Kidney (tissue), 13 donors: ENCODE measurements at regions not wholly inside any gene's neighbourhood (a gene's known extent, or its start where the extent isn't known, plus 50 kb on each side); places are given as distances from the start of the nearest gene placed in this dataset.

Experiments
- DNase-seq, 5 donors: peaks; one replicate each; pipeline ENCODE4 v3.0.0-alpha.2; 2013 to 2020
- FAIRE-seq: peaks from 2 replicates; lab custom pipeline; 2012; peaks lifted over from hg19 to GRCh38; lab: Jason Lieb, UNC
- H3K27ac ChIP-seq, 2 donors: one replicate each; pipeline ENCODE4 v1.7.0; 2013; ENCODE audit warnings: low read depth in 2 of 2, low read length in 2 of 2, inconsistent platforms in 1 of 2
- H3K27me3 ChIP-seq: one replicate; pipeline ENCODE4 v1.7.1; 2013; ENCODE audit warnings: low read length, inconsistent platforms; ENCODE audit not compliant: control insufficient read depth, insufficient read depth
- H3K36me3 ChIP-seq, 3 donors: one replicate each; pipeline versions ENCODE4 v1.7.0 to v1.7.1; 2013; ENCODE audit warnings: low read length in 3 of 3, control low read depth in 1 of 3, inconsistent platforms in 1 of 3; ENCODE audit not compliant: insufficient read depth in 3 of 3, control insufficient read depth in 2 of 3
- H3K4me1 ChIP-seq, 3 donors: one replicate each; pipeline versions ENCODE4 v1.7.0 to v1.7.1; 2013; ENCODE audit warnings: low read length in 3 of 3, inconsistent platforms in 1 of 3, low read depth in 1 of 3; ENCODE audit not compliant: control insufficient read depth in 2 of 3, insufficient read depth in 2 of 3
- H3K4me3 ChIP-seq, 3 donors: one replicate each; pipeline versions ENCODE4 v1.7.0 to v1.8.1; 2013; ENCODE audit warnings: low read length in 3 of 3, control low read depth in 1 of 3, inconsistent platforms in 1 of 3
- H3K9ac ChIP-seq, 3 donors: one replicate each; pipeline versions ENCODE4 v1.7.0 to v1.7.1; 2013; ENCODE audit warnings: low read length in 3 of 3, control low read depth in 1 of 3, inconsistent platforms in 1 of 3
- H3K9me3 ChIP-seq, 3 donors: one replicate each; pipeline versions ENCODE4 v1.7.0 to v1.7.1; 2013; ENCODE audit warnings: low read length in 3 of 3, control low read depth in 1 of 3, inconsistent platforms in 1 of 3; ENCODE audit not compliant: control insufficient read depth in 2 of 3, insufficient read depth in 1 of 3
- CTCF ChIP-seq: IDR thresholded peaks from 3 replicates; pipeline ENCODE4 v1.5.1; 2012; ENCODE audit warnings: mild to moderate bottlenecking, moderate library complexity, borderline replicate concordance; ENCODE audit not compliant: insufficient read depth; ENCODE audit errors: extremely low read depth
- intact Hi-C: fragments of 100-400 bp; cut with DNase I; formaldehyde crosslinking; loops from one replicate; pipeline ENCODE4 v1.11.1; 2022
- donor health status: control.
- donor health status: control.
- donor health status: control.
- donor health status: control.
- donor health status: control.
- donor health status: DM: yes; HTN: yes; CAD: no.
- donor health status: Normal renal cell carcinoma (clear cell type).

- DNase-seq: no peak
- Histone ChIP-seq H3K36me3 (no peaks in the 10 kb centered on the region), H3K4me1 (no peaks in the 10 kb centered on the region), H3K9me3 (no peaks in the 10 kb centered on the region), H3K27me3 (no peaks in the 10 kb centered on the region), H3K27ac (no peak overlapping the region), H3K4me3 (no peak overlapping the region), H3K9ac (no peak overlapping the region)
- FAIRE-seq: no peak
- intact Hi-C loops: no loop called here
- TF ChIP-seq CTCF: no peak
These were observed 123.5 kb downstream of the MAP3K7 start for GRCh38 chr6:90463359-90463758.

- no peak for TF ChIP-seq CTCF
- FAIRE-seq (no peak), DNase-seq (no peak)
- Histone ChIP-seq H3K27me3 (no peaks in the 10 kb centered on the region), H3K9ac (no peak overlapping the region), H3K36me3 (no peaks in the 10 kb centered on the region), H3K4me1 (no peaks in the 10 kb centered on the region), H3K9me3 (no peaks in the 10 kb centered on the region), H3K27ac (no peak overlapping the region), H3K4me3 (no peak overlapping the region)
- intact Hi-C loops: no loop called here
These were observed 124.8 kb downstream of the MAP3K7 start for GRCh38 chr6:90462102-90462501.

- H3K27me3 ChIP-seq: no peaks in the 10 kb centered on the region
- intact Hi-C loops: no loop called here
- no peaks in the 10 kb centered on the region for H3K36me3 ChIP-seq
- H3K9ac ChIP-seq: no peak overlapping the region
- FAIRE-seq: no peak
- no peak for TF ChIP-seq CTCF
- H3K4me1 ChIP-seq: no peaks in the 10 kb centered on the region
- no peak overlapping the region for H3K27ac ChIP-seq
- DNase-seq: no peak
- no peak overlapping the region for H3K4me3 ChIP-seq
- no peaks in the 10 kb centered on the region for H3K9me3 ChIP-seq
These were observed 125.5 kb downstream of the MAP3K7 start for GRCh38 chr6:90461383-90461782.

- FAIRE-seq (no peak), DNase-seq (no peak)
- TF ChIP-seq CTCF: no peak
- H3K27ac ChIP-seq: no peak overlapping the region
- intact Hi-C loops: no loop called here
- no peaks in the 10 kb centered on the region for H3K4me1 ChIP-seq
- H3K9ac ChIP-seq: no peak overlapping the region
- H3K27me3 ChIP-seq: no peaks in the 10 kb centered on the region
- H3K9me3 ChIP-seq: no peaks in the 10 kb centered on the region
- no peaks in the 10 kb centered on the region for H3K36me3 ChIP-seq
- H3K4me3 ChIP-seq: no peak overlapping the region
These were observed 126.8 kb downstream of the MAP3K7 start for GRCh38 chr6:90460051-90460450.
